Caco-2 (cell line): ENCODE measurements at regions not wholly inside any gene's neighbourhood (a gene's known extent, or its start where the extent isn't known, plus 50 kb on each side); places are given as distances from the start of the nearest gene placed in this dataset.

ENCODE experiments used
- BruUV-seq: library from RNA; stranded (reverse); fragments of 400-500 nt; replicated peaks from 2 replicates; lab custom pipeline; 2021; lab: Mats Ljungman, UMichigan
- CTCF ChIA-PET: fragments of 300-600 bp; sonication (Branson Sonifier 250); formaldehyde crosslinking; loops from one replicate; lab custom pipeline; 2022; ENCODE audit warnings: antibody characterized with exemption; lab: Charles Lee
- POLR2A ChIA-PET: fragments of 300-600 bp; sonication (Branson Sonifier 250); formaldehyde crosslinking; loops from one replicate; lab custom pipeline; 2022; ENCODE audit warnings: antibody characterized with exemption; lab: Charles Lee
- DNase-seq, 2 experiments: peaks; one replicate each; pipeline versions ENCODE4 v3.0.0 to v3.0.0-alpha.2; 2020 to 2022
- H3K27me3 ChIP-seq: replicated peaks from 2 replicates; pipeline ENCODE4 v1.6.0; 2011; ENCODE audit warnings: low read length; ENCODE audit not compliant: control insufficient read depth, insufficient read depth
- H3K36me3 ChIP-seq: 2 replicates; pipeline ENCODE4 v1.5.1; 2011; ENCODE audit warnings: low read length; ENCODE audit not compliant: control insufficient read depth, insufficient read depth
- H3K4me1 ChIP-seq: fragments of 250-450 bp; sonication (Bioruptor Pico); 2 replicates; pipeline ENCODE4 v1.5.1; 2020; ENCODE audit warnings: mild to moderate bottlenecking
- H3K4me3 ChIP-seq: 2 replicates; pipeline ENCODE4 v1.5.1; 2011; ENCODE audit warnings: low read depth, mild to moderate bottlenecking, control low read depth, low read length
- H3K9me3 ChIP-seq: fragments of 250-450 bp; sonication (Bioruptor Pico); 2 replicates; pipeline ENCODE4 v1.5.1; 2020; ENCODE audit warnings: mild to moderate bottlenecking, moderate library complexity
- H3K27ac Mint-ChIP-seq: one replicate; pipeline ENCODE4 v1.8.0; 2022; ENCODE audit warnings: mixed read lengths; ENCODE audit not compliant: unreplicated experiment
- H3K27me3 Mint-ChIP-seq: one replicate; pipeline ENCODE4 v1.8.0; 2022; ENCODE audit warnings: mixed read lengths; ENCODE audit not compliant: insufficient read depth, unreplicated experiment
- H3K36me3 Mint-ChIP-seq: one replicate; pipeline ENCODE4 v1.8.0; 2022; ENCODE audit warnings: mild to moderate bottlenecking, mixed read lengths; ENCODE audit not compliant: insufficient read depth, unreplicated experiment
- H3K4me1 Mint-ChIP-seq: one replicate; pipeline ENCODE4 v1.8.0; 2022; ENCODE audit warnings: low read depth, mixed read lengths; ENCODE audit not compliant: unreplicated experiment
- H3K4me3 Mint-ChIP-seq: one replicate; pipeline ENCODE4 v1.8.0; 2022; ENCODE audit warnings: mild to moderate bottlenecking, moderate library complexity, mixed read lengths; ENCODE audit not compliant: unreplicated experiment
- H3K9me3 Mint-ChIP-seq: one replicate; pipeline ENCODE4 v1.8.0; 2022; ENCODE audit warnings: mixed read lengths; ENCODE audit not compliant: unreplicated experiment
- intact Hi-C: fragments of 100-400 bp; cut with micrococcal nuclease; formaldehyde crosslinking; loops from one replicate; pipeline ENCODE4 v1.10.0; 2022; ENCODE audit not compliant: unreplicated experiment
- TF ChIP-seq, protein P1 (sequence below), 2 experiments: fragments of 200-600 bp in 1 of 2; IDR thresholded peaks; 1 replicate in 1 of 2; 2 replicates in 1 of 2; pipeline versions ENCODE4 v1.5.1 to v1.8.0; 2011 to 2022; ENCODE audit warnings: antibody characterized with exemption in 1 of 2, control low read depth in 1 of 2, inconsistent platforms in 1 of 2, low read depth in 1 of 2, low read length in 1 of 2, mild to moderate bottlenecking in 1 of 2, moderate library complexity in 1 of 2; ENCODE audit not compliant: insufficient read depth in 1 of 2, severe bottlenecking in 1 of 2, unreplicated experiment in 1 of 2

DNA sequence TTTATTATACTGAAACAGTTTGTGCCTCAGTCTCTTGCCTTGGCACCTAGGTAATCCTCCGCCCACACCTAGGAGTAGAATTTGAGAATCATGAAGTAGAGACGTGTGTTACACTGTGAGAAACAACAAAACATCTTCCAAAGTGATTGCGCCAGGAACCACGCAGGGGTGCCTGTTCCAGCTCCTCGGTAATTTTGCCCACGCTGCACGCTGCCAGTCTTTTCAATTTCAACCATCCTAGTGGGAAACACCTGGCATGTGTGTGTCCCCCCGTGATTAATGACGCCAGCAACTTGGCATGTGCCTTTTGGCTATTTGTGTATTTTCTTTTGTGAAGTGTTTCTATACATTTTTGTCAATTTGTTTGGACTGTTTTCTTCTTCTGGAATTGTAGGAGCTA, 919.1 kb downstream of the BRD1 start:
- no peak overlapping the region for H3K4me3 ChIP-seq
- Mint-ChIP-seq H3K27ac (no peak overlapping the region), H3K36me3 (peaks cover 4% of the 10 kb centered on the region), H3K4me3 (no peak overlapping the region), H3K27me3 (peaks cover 25% of the 10 kb centered on the region), H3K4me1 (no peaks in the 10 kb centered on the region), H3K9me3 (no peaks in the 10 kb centered on the region)
- ChIA-PET POLR2A (no interaction called here), CTCF (no interaction called here)
- no peaks in the 10 kb centered on the region for H3K9me3 ChIP-seq
- no peak for DNase-seq
- BruUV-seq = no TSS peak
- intact Hi-C loops = no loop called here
- TF ChIP-seq, protein P1, sequence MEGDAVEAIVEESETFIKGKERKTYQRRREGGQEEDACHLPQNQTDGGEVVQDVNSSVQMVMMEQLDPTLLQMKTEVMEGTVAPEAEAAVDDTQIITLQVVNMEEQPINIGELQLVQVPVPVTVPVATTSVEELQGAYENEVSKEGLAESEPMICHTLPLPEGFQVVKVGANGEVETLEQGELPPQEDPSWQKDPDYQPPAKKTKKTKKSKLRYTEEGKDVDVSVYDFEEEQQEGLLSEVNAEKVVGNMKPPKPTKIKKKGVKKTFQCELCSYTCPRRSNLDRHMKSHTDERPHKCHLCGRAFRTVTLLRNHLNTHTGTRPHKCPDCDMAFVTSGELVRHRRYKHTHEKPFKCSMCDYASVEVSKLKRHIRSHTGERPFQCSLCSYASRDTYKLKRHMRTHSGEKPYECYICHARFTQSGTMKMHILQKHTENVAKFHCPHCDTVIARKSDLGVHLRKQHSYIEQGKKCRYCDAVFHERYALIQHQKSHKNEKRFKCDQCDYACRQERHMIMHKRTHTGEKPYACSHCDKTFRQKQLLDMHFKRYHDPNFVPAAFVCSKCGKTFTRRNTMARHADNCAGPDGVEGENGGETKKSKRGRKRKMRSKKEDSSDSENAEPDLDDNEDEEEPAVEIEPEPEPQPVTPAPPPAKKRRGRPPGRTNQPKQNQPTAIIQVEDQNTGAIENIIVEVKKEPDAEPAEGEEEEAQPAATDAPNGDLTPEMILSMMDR (IDR thresholded peaks at IDR 0.05; ENCODE audit: insufficient read depth in 1 of 2, low read depth in 1 of 2, low read length in 1 of 2, severe bottlenecking in 1 of 2, unreplicated experiment in 1 of 2) = no peak
- no peaks in the 10 kb centered on the region for H3K27me3 ChIP-seq
- H3K4me1 ChIP-seq = no peaks in the 10 kb centered on the region
- no peaks in the 10 kb centered on the region for H3K36me3 ChIP-seq

GRCh38 chr22:48907591-48907990, 920.1 kb downstream of the BRD1 start:
- H3K4me3 Mint-ChIP-seq = no peak overlapping the region
- TF ChIP-seq, protein P1 (IDR thresholded peaks at IDR 0.05; ENCODE audit: insufficient read depth in 1 of 2, low read depth in 1 of 2, low read length in 1 of 2, severe bottlenecking in 1 of 2, unreplicated experiment in 1 of 2) = no peak
- POLR2A ChIA-PET = no interaction called here
- no peak for DNase-seq
- H3K4me3 ChIP-seq = no peak overlapping the region
- no peak overlapping the region for H3K27ac Mint-ChIP-seq
- no peaks in the 10 kb centered on the region for H3K27me3 ChIP-seq
- H3K4me1 Mint-ChIP-seq = no peaks in the 10 kb centered on the region
- CTCF ChIA-PET = no interaction called here
- H3K9me3 ChIP-seq = no peaks in the 10 kb centered on the region
- no peaks in the 10 kb centered on the region for H3K9me3 Mint-ChIP-seq
- no peaks in the 10 kb centered on the region for H3K36me3 ChIP-seq
- no peaks in the 10 kb centered on the region for H3K4me1 ChIP-seq
- no TSS peak for BruUV-seq
- peaks cover 4% of the 10 kb centered on the region for H3K36me3 Mint-ChIP-seq
- intact Hi-C loops = no loop called here
- peaks cover 22% of the 10 kb centered on the region for H3K27me3 Mint-ChIP-seq

DNA sequence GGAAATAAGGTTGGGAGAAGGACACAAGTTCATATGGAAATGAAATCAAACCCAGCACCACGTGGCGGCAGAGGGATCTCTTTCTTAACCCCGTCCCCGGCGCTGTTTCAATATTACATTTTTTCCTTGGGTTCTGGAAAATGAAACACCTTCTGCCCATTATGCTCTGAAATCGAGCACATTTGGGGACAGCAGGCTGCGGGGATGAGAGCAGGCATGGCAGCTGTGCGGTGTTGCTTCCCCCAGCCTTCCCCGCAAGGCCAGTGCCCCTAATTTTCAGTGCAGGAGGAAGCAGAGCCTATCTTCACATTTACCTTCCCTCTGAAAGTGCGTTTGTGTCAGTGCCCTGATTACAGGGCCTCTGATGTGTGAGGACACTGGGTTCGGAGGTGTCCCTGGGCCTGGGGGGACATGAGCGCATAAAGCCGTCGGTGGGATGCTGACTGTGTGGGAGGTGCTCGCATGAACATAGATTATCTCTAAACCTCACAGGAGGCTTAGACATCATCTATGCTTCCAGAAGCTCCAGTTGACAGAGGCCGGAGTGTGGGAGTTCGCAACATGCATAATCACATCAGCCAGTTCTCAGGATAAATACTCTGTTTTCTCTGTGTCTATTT, 921.3 kb downstream of the BRD1 start:
- H3K9me3 Mint-ChIP-seq = no peaks in the 10 kb centered on the region
- no peaks in the 10 kb centered on the region for H3K4me1 Mint-ChIP-seq
- peaks cover 22% of the 10 kb centered on the region for H3K27me3 Mint-ChIP-seq
- H3K27me3 ChIP-seq = no peaks in the 10 kb centered on the region
- H3K36me3 ChIP-seq = no peaks in the 10 kb centered on the region
- no peak overlapping the region for H3K4me3 ChIP-seq
- peaks cover 4% of the 10 kb centered on the region for H3K36me3 Mint-ChIP-seq
- no peaks in the 10 kb centered on the region for H3K4me1 ChIP-seq
- BruUV-seq = no TSS peak
- ChIA-PET POLR2A (no interaction called here), CTCF (no interaction called here)
- no peak for DNase-seq
- no peak overlapping the region for H3K27ac Mint-ChIP-seq
- TF ChIP-seq, protein P1 (IDR thresholded peaks at IDR 0.05; ENCODE audit: insufficient read depth in 1 of 2, low read depth in 1 of 2, low read length in 1 of 2, severe bottlenecking in 1 of 2, unreplicated experiment in 1 of 2) = no peak
- H3K9me3 ChIP-seq = no peaks in the 10 kb centered on the region
- intact Hi-C loops = no loop called here
- H3K4me3 Mint-ChIP-seq = no peak overlapping the region
